ENCODE measurements at regions not wholly inside any gene's neighbourhood (a gene's known extent, or its start where the extent isn't known, plus 50 kb on each side); places are given as distances from the start of the nearest gene placed in this dataset.

DNA sequence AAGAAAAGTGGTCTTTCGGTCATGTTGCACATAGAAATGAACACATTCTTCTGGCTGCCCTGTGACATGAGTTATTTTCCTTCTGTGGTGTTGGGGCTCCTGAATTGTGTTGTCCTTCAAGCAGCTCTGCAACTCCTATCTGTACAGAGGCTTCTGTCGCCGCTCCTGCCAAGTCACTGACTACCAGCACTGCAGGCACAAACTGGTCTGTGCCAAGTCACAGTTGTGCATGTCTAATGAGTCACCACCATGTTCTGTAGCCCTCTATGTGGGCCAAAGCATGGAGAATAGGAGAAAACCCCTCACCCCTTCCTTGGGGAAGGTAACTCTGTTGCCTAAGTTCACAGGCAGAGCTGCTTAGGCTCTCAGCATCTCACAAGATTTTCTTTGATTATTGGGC is 283.3 kb downstream of the RPL10L start:
- no peaks in the 10 kb centered on the region for H4K20me1 ChIP-seq (replicated peaks; ENCODE audit: control insufficient read depth, insufficient read depth, low read length)
- no peaks in the 10 kb centered on the region for H3K27me3 ChIP-seq (ENCODE audit: control insufficient read depth in 2 of 2, insufficient read depth in 2 of 2, low read length in 2 of 2)
- in situ Hi-C loops (cut with MboI) (no loop called here), intact Hi-C loops (cut with micrococcal nuclease) (no loop called here)
- 0% methylated on average over 3 of the region's 3 CpGs for WGBS (ENCODE audit: insufficient coverage, low coverage, missing lambda C conversion rate)
- no peak for DNase-seq (ENCODE audit: extremely low read depth in 1 of 4, low spot score in 3 of 4)
- no TSS peak for BruUV-seq (replicated peaks)
- H3K27ac ChIP-seq (ENCODE audit: extremely low read depth, low read depth, low read length) = no peak overlapping the region
- FAIRE-seq = no peak
- no peaks in the 10 kb centered on the region for H3K4me1 ChIP-seq (replicated peaks in 1 of 2; ENCODE audit: control insufficient read depth in 2 of 2, insufficient read depth in 2 of 2, low read length in 2 of 2)
- CTCF ChIA-PET (ENCODE audit: low intra/inter-chr PET ratio) = no interaction called here
- no peaks in the 10 kb centered on the region for H3K9me1 ChIP-seq (ENCODE audit: control insufficient read depth, insufficient read depth, low read length)
- no peak overlapping the region for H3K4me3 ChIP-seq
- H2AFZ ChIP-seq (ENCODE audit: low read depth, low read length) = no peak overlapping the region
- H3K36me3 ChIP-seq (ENCODE audit: control insufficient read depth, insufficient read depth, low read length) = no peaks in the 10 kb centered on the region
- POLR2A ChIA-PET = no interaction called here
- H3K79me2 ChIP-seq (ENCODE audit: control insufficient read depth, insufficient read depth, low read length) = no peaks in the 10 kb centered on the region
- TF ChIP-seq, protein P1, sequence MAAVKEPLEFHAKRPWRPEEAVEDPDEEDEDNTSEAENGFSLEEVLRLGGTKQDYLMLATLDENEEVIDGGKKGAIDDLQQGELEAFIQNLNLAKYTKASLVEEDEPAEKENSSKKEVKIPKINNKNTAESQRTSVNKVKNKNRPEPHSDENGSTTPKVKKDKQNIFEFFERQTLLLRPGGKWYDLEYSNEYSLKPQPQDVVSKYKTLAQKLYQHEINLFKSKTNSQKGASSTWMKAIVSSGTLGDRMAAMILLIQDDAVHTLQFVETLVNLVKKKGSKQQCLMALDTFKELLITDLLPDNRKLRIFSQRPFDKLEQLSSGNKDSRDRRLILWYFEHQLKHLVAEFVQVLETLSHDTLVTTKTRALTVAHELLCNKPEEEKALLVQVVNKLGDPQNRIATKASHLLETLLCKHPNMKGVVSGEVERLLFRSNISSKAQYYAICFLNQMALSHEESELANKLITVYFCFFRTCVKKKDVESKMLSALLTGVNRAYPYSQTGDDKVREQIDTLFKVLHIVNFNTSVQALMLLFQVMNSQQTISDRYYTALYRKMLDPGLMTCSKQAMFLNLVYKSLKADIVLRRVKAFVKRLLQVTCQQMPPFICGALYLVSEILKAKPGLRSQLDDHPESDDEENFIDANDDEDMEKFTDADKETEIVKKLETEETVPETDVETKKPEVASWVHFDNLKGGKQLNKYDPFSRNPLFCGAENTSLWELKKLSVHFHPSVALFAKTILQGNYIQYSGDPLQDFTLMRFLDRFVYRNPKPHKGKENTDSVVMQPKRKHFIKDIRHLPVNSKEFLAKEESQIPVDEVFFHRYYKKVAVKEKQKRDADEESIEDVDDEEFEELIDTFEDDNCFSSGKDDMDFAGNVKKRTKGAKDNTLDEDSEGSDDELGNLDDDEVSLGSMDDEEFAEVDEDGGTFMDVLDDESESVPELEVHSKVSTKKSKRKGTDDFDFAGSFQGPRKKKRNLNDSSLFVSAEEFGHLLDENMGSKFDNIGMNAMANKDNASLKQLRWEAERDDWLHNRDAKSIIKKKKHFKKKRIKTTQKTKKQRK (IDR thresholded peaks at IDR 0.05; ENCODE audit: borderline replicate concordance, low read depth, low read length) = no peak
- TF ChIP-seq RBM14 (IDR thresholded peaks at IDR 0.05; ENCODE audit: borderline replicate concordance, insufficient read depth, low read depth, low read length) = no peak
- H3K9me3 ChIP-seq (replicated peaks; ENCODE audit: control insufficient read depth, insufficient read depth, low read depth, low read length) = no peaks in the 10 kb centered on the region
- ATAC-seq = no peak
- no peak overlapping the region for H3K9ac ChIP-seq (ENCODE audit: insufficient read depth in 1 of 2, low read depth in 2 of 2, low read length in 2 of 2)
- H3K4me2 ChIP-seq (ENCODE audit: insufficient read depth, low read length) = no peak overlapping the region

DNA sequence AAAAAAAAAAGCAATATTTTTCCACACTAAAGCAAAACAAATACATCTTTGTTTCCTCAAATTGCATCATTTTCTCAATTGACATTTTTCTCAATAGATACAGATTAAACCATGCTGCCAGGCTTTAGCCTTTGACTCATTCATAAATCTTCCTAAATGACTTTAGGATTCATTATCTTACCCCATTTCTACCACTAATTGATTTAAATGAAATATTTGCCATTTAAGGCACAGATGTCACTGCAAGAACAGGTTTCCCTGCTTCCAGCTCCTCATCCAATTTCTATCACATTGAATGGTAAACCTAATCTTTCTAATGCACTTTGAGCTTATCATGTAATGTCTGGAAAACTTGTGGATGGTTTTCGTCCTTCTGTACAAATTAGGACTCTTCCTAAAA is 298.7 kb downstream of the RPL10L start:
- BruUV-seq (replicated peaks) = no TSS peak
- ATAC-seq (no peak), DNase-seq (ENCODE audit: extremely low read depth in 1 of 4, low spot score in 3 of 4) (no peak), FAIRE-seq (no peak)
- Histone ChIP-seq H4K20me1 (replicated peaks; ENCODE audit: control insufficient read depth, insufficient read depth, low read length) (no peaks in the 10 kb centered on the region), H3K4me3 (no peak overlapping the region), H3K9ac (ENCODE audit: insufficient read depth in 1 of 2, low read depth in 2 of 2, low read length in 2 of 2) (no peak overlapping the region), H3K9me3 (replicated peaks; ENCODE audit: control insufficient read depth, insufficient read depth, low read depth, low read length) (no peaks in the 10 kb centered on the region), H3K9me1 (ENCODE audit: control insufficient read depth, insufficient read depth, low read length) (no peaks in the 10 kb centered on the region), H3K27ac (ENCODE audit: extremely low read depth, low read depth, low read length) (no peak overlapping the region), H3K4me1 (replicated peaks in 1 of 2; ENCODE audit: control insufficient read depth in 2 of 2, insufficient read depth in 2 of 2, low read length in 2 of 2) (no peaks in the 10 kb centered on the region), H3K79me2 (ENCODE audit: control insufficient read depth, insufficient read depth, low read length) (no peaks in the 10 kb centered on the region), H3K27me3 (ENCODE audit: control insufficient read depth in 2 of 2, insufficient read depth in 2 of 2, low read length in 2 of 2) (no peaks in the 10 kb centered on the region), H3K4me2 (ENCODE audit: insufficient read depth, low read length) (no peak overlapping the region), H2AFZ (ENCODE audit: low read depth, low read length) (no peak overlapping the region), H3K36me3 (ENCODE audit: control insufficient read depth, insufficient read depth, low read length) (no peaks in the 10 kb centered on the region)
- intact Hi-C loops (cut with micrococcal nuclease) (no loop called here), in situ Hi-C loops (cut with MboI) (no loop called here)
- TF ChIP-seq, protein P2, sequence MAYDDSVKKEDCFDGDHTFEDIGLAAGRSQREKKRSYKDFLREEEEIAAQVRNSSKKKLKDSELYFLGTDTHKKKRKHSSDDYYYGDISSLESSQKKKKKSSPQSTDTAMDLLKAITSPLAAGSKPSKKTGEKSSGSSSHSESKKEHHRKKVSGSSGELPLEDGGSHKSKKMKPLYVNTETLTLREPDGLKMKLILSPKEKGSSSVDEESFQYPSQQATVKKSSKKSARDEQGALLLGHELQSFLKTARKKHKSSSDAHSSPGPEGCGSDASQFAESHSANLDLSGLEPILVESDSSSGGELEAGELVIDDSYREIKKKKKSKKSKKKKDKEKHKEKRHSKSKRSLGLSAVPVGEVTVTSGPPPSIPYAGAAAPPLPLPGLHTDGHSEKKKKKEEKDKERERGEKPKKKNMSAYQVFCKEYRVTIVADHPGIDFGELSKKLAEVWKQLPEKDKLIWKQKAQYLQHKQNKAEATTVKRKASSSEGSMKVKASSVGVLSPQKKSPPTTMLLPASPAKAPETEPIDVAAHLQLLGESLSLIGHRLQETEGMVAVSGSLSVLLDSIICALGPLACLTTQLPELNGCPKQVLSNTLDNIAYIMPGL (CRISPR knock-in tag; IDR thresholded peaks at IDR 0.05) = no peak
- TF ChIP-seq POLR2AphosphoS5 (IDR thresholded peaks at IDR 0.05; ENCODE audit: control insufficient read depth, insufficient read depth, low read depth, low read length) (no peak), MBD2 (IDR thresholded peaks at IDR 0.05; ENCODE audit: borderline replicate concordance, low read depth) (no peak), CBX1 (IDR thresholded peaks at IDR 0.05; ENCODE audit: low read depth) (no peak), HNRNPUL1 (IDR thresholded peaks at IDR 0.05; ENCODE audit: low read length) (no peak)
- ChIA-PET CTCF (ENCODE audit: low intra/inter-chr PET ratio) (no interaction called here), POLR2A (no interaction called here)
- 0% methylated on average over 1 of the region's 1 CpG for WGBS (ENCODE audit: insufficient coverage, low coverage, missing lambda C conversion rate)

Data from K562 (cell line).